Right renal pelvis (tissue), 4 donors: ENCODE measurements at regions not wholly inside any gene's neighbourhood (a gene's known extent, or its start where the extent isn't known, plus 50 kb on each side); places are given as distances from the start of the nearest gene placed in this dataset.
"Not testable (repeated sequence)": the region's sequence is repeated elsewhere in the genome, so short reads cannot be mapped to it uniquely, and the experiment has no call there.

Experiments
- DNase-seq, 4 donors: peaks; one replicate each; pipeline ENCODE4 v3.0.0-alpha.2; 2013; ENCODE audit warnings: low read depth in 4 of 4, low spot score in 3 of 4, missing footprints in 1 of 4

GRCh38 chr1:96096613-96097321 lies 624.8 kb upstream of the PTBP2 start:
- DNase-seq: no peak

GRCh38 chr1:96104506-96104905 lies 617.1 kb upstream of the PTBP2 start:
- DNase-seq: no peak

- DNase-seq: no peak
Measured at GRCh38 chr1:96104906-96105305, 616.7 kb upstream of the PTBP2 start.

- DNase-seq: no peak
Measured at GRCh38 chr1:96116731-96117130, 604.9 kb upstream of the PTBP2 start.

GRCh38 chr1:96130432-96130831 lies 591.2 kb upstream of the PTBP2 start:
- no peak for DNase-seq

GRCh38 chr1:96144636-96145035 lies 576.9 kb upstream of the PTBP2 start:
- DNase-seq: no peak

- DNase-seq: no peak
Measured at GRCh38 chr1:96145492-96145891, 576.1 kb upstream of the PTBP2 start.

GRCh38 chr1:96152957-96153356 lies 568.6 kb upstream of the PTBP2 start:
- DNase-seq: not testable (repeated sequence)

GRCh38 chr1:96157101-96157500 lies 564.5 kb upstream of the PTBP2 start:
- DNase-seq: no peak

- DNase-seq: no peak
Measured at GRCh38 chr1:96159379-96159778, 562.2 kb upstream of the PTBP2 start.

- no peak for DNase-seq
Measured at GRCh38 chr1:96164053-96164452, 557.5 kb upstream of the PTBP2 start.

- DNase-seq: no peak
Measured at GRCh38 chr1:96178053-96178452, 543.5 kb upstream of the PTBP2 start.

GRCh38 chr1:96183485-96183884 lies 538.1 kb upstream of the PTBP2 start:
- no peak for DNase-seq

- no peak for DNase-seq
Measured at GRCh38 chr1:96183928-96184327, 537.7 kb upstream of the PTBP2 start.

GRCh38 chr1:96185181-96185580 lies 536.4 kb upstream of the PTBP2 start:
- no peak for DNase-seq

- DNase-seq: no peak
Measured at GRCh38 chr1:96187020-96187419, 534.6 kb upstream of the PTBP2 start.

- no peak for DNase-seq
Measured at GRCh38 chr1:96191165-96191564, 530.4 kb upstream of the PTBP2 start.

GRCh38 chr1:96206451-96206850 lies 515.1 kb upstream of the PTBP2 start:
- no peak for DNase-seq

- DNase-seq: no peak
Measured at GRCh38 chr1:96207936-96208335, 513.6 kb upstream of the PTBP2 start.

GRCh38 chr1:96208428-96208827 lies 513.2 kb upstream of the PTBP2 start:
- DNase-seq: no peak

GRCh38 chr1:96210054-96210453 lies 511.5 kb upstream of the PTBP2 start:
- DNase-seq: no peak

- DNase-seq: no peak
Measured at GRCh38 chr1:96211202-96211601, 510.4 kb upstream of the PTBP2 start.

- no peak for DNase-seq
Measured at GRCh38 chr1:96214982-96215381, 506.6 kb upstream of the PTBP2 start.
